CD4-positive, CD25-positive, alpha-beta regulatory T cell (primary cell): ENCODE measurements at regions not wholly inside any gene's neighbourhood (a gene's known extent, or its start where the extent isn't known, plus 50 kb on each side); places are given as distances from the start of the nearest gene placed in this dataset.

Experiments
- ATAC-seq, 2 donors: fragments of 150-1000 bp; cut with Tn5 transposase; one replicate each; pipeline ENCODE4 v1.10.0; 2021; ENCODE audit warnings: low read depth in 2 of 2, moderate number of reproducible peaks in 2 of 2, moderate library complexity in 1 of 2
- DNase-seq, 3 donors: peaks; one replicate each; pipeline versions ENCODE4 v3.0.0 to v3.0.0-alpha.2; 2012 to 2022; ENCODE audit warnings: mixed read lengths in 1 of 3
- H3K27ac ChIP-seq: one replicate; pipeline ENCODE4 v1.7.0; 2013; ENCODE audit warnings: mild to moderate bottlenecking, low read length; ENCODE audit not compliant: insufficient read depth, poor library complexity, severe bottlenecking
- H3K27me3 ChIP-seq: one replicate; pipeline ENCODE4 v1.7.0; 2013; ENCODE audit warnings: low read length; ENCODE audit not compliant: control insufficient read depth, insufficient read depth
- H3K36me3 ChIP-seq: one replicate; pipeline ENCODE4 v1.7.0; 2013; ENCODE audit warnings: mild to moderate bottlenecking, low read length, moderate library complexity; ENCODE audit not compliant: control insufficient read depth, insufficient read depth
- H3K4me1 ChIP-seq: 2 replicates; pipeline ENCODE4 v1.7.0; 2013; ENCODE audit warnings: mild to moderate bottlenecking, low read length; ENCODE audit not compliant: insufficient read depth, control insufficient read depth, poor library complexity, severe bottlenecking
- H3K4me3 ChIP-seq: one replicate; pipeline ENCODE4 v1.7.0; 2013; ENCODE audit warnings: low read depth, mild to moderate bottlenecking, low read length, moderate library complexity
- H3K9me3 ChIP-seq, 2 experiments: 1 replicate in 1 of 2; 2 replicates in 1 of 2; pipeline ENCODE4 v1.7.0; 2013; ENCODE audit warnings: low read length in 2 of 2, mild to moderate bottlenecking in 1 of 2, moderate library complexity in 1 of 2; ENCODE audit not compliant: control insufficient read depth in 2 of 2
- H3K27ac Mint-ChIP-seq, 3 donors: one replicate each; pipeline ENCODE4 v1.8.0; 2020 to 2022; ENCODE audit warnings: mild to moderate bottlenecking in 3 of 3, mixed read lengths in 3 of 3, moderate library complexity in 2 of 3
- H3K27me3 Mint-ChIP-seq: one replicate; pipeline ENCODE4 v1.8.0; 2022; ENCODE audit warnings: mild to moderate bottlenecking, mixed read lengths
- H3K36me3 Mint-ChIP-seq: one replicate; pipeline ENCODE4 v1.8.0; 2020; ENCODE audit warnings: mixed read lengths
- H3K4me1 Mint-ChIP-seq, 4 donors: one replicate each; pipeline ENCODE4 v1.8.0; 2020 to 2022; ENCODE audit warnings: mixed read lengths in 4 of 4, mild to moderate bottlenecking in 1 of 4
- H3K4me3 Mint-ChIP-seq, 4 donors: one replicate each; pipeline ENCODE4 v1.8.0; 2020 to 2022; ENCODE audit warnings: mild to moderate bottlenecking in 4 of 4, mixed read lengths in 4 of 4, moderate library complexity in 3 of 4
- H3K9me3 Mint-ChIP-seq, 7 donors: one replicate each; pipeline ENCODE4 v1.8.0; 2020 to 2022; ENCODE audit warnings: mixed read lengths in 7 of 7, mild to moderate bottlenecking in 3 of 7, moderate library complexity in 2 of 7

DNA sequence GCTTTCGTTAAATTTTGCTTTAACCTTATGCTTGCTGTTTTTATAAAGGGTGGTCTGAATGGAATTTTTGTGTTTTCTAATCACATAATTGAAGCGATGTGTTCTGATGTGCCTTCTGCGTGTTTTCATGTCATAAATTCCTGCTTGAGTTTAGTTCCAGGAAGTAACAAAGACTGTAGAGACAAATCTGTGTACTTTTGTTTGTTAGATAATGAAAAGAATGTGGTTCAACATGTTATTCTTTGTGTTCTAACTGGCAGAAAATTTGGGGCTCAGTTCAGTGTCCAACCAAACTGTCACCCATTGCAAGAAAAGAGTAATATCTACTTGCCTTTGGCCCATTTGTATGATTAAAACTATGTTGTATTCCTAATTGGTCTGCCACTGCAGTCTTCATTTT is 324.0 kb downstream of the DIPK2A start:
- no peak overlapping the region for H3K4me3 ChIP-seq
- Mint-ChIP-seq H3K9me3 (peaks cover 0 to 13% (median 2%) of the 10 kb centered on the region in 7 donors), H3K27me3 (no peaks in the 10 kb centered on the region), H3K36me3 (no peaks in the 10 kb centered on the region), H3K27ac (no peak overlapping the region), H3K4me3 (no peak overlapping the region), H3K4me1 (peaks cover 0 to 4% (median 1%) of the 10 kb centered on the region in 4 donors)
- no peaks in the 10 kb centered on the region for H3K4me1 ChIP-seq
- H3K27ac ChIP-seq: no peak overlapping the region
- H3K27me3 ChIP-seq: no peaks in the 10 kb centered on the region
- DNase-seq (no peak), ATAC-seq (no peak)
- H3K9me3 ChIP-seq: no peaks in the 10 kb centered on the region
- H3K36me3 ChIP-seq: no peaks in the 10 kb centered on the region

DNA sequence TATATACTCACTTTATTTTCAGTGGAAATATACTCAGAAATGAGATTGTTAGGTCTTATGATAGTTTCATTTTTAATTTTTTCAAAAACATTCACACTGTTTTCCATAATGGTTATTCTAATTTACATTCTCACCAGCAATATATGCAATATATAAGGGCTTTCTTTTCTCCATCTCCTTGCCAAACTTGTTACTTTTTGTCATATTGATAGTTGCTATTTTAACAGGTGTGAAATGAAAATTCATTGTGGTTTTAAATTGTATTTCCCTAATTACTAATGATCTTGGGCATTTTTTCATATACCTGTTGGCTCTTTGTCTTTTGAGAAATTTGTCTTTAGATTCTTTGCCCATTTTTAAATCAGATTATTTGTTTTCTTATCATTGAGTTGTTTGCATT is 325.2 kb downstream of the DIPK2A start:
- H3K9me3 ChIP-seq: no peaks in the 10 kb centered on the region
- no peak overlapping the region for H3K4me3 ChIP-seq
- Mint-ChIP-seq H3K9me3 (peaks cover 0 to 6% (median 3%) of the 10 kb centered on the region in 7 donors), H3K36me3 (no peaks in the 10 kb centered on the region), H3K27me3 (no peaks in the 10 kb centered on the region), H3K27ac (no peak overlapping the region), H3K4me3 (no peak overlapping the region), H3K4me1 (peaks cover 0 to 4% (median 3%) of the 10 kb centered on the region in 4 donors)
- no peaks in the 10 kb centered on the region for H3K4me1 ChIP-seq
- no peaks in the 10 kb centered on the region for H3K27me3 ChIP-seq
- no peak overlapping the region for H3K27ac ChIP-seq
- DNase-seq (no peak), ATAC-seq (no peak)
- H3K36me3 ChIP-seq: no peaks in the 10 kb centered on the region

GRCh38 chr3:144301863-144302262 is 330.2 kb downstream of the DIPK2A start:
- DNase-seq: no peak
- H3K4me1 Mint-ChIP-seq: peaks cover 0 to 4% (median 0%) of the 10 kb centered on the region in 4 donors
- H3K27me3 ChIP-seq: no peaks in the 10 kb centered on the region
- H3K4me3 Mint-ChIP-seq: no peak overlapping the region
- no peaks in the 10 kb centered on the region for H3K9me3 ChIP-seq
- no peak overlapping the region for H3K27ac Mint-ChIP-seq
- peaks cover 5 to 12% (median 9%) of the 10 kb centered on the region in 7 donors for H3K9me3 Mint-ChIP-seq
- no peak overlapping the region for H3K4me3 ChIP-seq
- no peaks in the 10 kb centered on the region for H3K36me3 Mint-ChIP-seq
- no peaks in the 10 kb centered on the region for H3K27me3 Mint-ChIP-seq
- ATAC-seq: no peak
- no peaks in the 10 kb centered on the region for H3K36me3 ChIP-seq
- no peak overlapping the region for H3K27ac ChIP-seq
- H3K4me1 ChIP-seq: no peaks in the 10 kb centered on the region

GRCh38 chr3:144307951-144308350 is 336.3 kb downstream of the DIPK2A start:
- Histone ChIP-seq H3K27ac (no peak overlapping the region), H3K27me3 (no peaks in the 10 kb centered on the region), H3K36me3 (no peaks in the 10 kb centered on the region), H3K4me1 (no peaks in the 10 kb centered on the region), H3K9me3 (no peaks in the 10 kb centered on the region), H3K4me3 (no peak overlapping the region)
- H3K4me3 Mint-ChIP-seq: no peak overlapping the region
- no peak for DNase-seq
- no peak for ATAC-seq
- H3K27ac Mint-ChIP-seq: no peak overlapping the region
- H3K36me3 Mint-ChIP-seq: no peaks in the 10 kb centered on the region
- H3K4me1 Mint-ChIP-seq: no peaks in the 10 kb centered on the region
- H3K27me3 Mint-ChIP-seq: peaks cover 5% of the 10 kb centered on the region
- peaks cover 3 to 16% (median 9%) of the 10 kb centered on the region in 7 donors for H3K9me3 Mint-ChIP-seq

- H3K27me3 Mint-ChIP-seq: peaks cover 5% of the 10 kb centered on the region
- Histone ChIP-seq H3K27ac (no peak overlapping the region), H3K27me3 (no peaks in the 10 kb centered on the region), H3K9me3 (no peaks in the 10 kb centered on the region), H3K36me3 (no peaks in the 10 kb centered on the region), H3K4me1 (no peaks in the 10 kb centered on the region), H3K4me3 (no peak overlapping the region)
- H3K4me1 Mint-ChIP-seq: no peaks in the 10 kb centered on the region
- ATAC-seq: no peak
- DNase-seq: no peak
- H3K36me3 Mint-ChIP-seq: no peaks in the 10 kb centered on the region
- H3K4me3 Mint-ChIP-seq: no peak overlapping the region
- no peak overlapping the region for H3K27ac Mint-ChIP-seq
- H3K9me3 Mint-ChIP-seq: peaks cover 3 to 16% (median 8%) of the 10 kb centered on the region in 7 donors
Measured at GRCh38 chr3:144308396-144308795, 336.8 kb downstream of the DIPK2A start.

DNA sequence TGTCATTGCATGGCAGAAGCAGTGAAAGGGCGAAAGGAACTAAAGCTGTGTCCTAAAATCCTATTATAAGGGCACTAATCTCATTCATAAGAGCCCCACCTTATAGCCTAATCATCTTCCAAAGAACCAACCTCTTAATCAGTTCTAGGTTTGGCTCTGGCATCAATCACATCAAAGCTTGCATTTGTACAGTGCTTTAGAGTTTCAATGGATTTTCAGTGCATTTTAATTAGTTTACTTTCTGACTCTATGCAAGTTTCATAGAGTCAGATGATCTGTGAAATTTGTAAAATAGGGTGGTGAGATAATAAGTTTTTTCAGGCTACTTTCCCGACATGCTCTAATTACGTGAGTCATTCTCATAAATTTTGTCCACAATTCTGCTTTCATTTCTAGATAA is 341.1 kb downstream of the DIPK2A start:
- Mint-ChIP-seq H3K27ac (no peak overlapping the region), H3K27me3 (peaks cover 5% of the 10 kb centered on the region), H3K4me1 (no peaks in the 10 kb centered on the region), H3K4me3 (no peak overlapping the region), H3K9me3 (peaks cover 0 to 12% (median 6%) of the 10 kb centered on the region in 7 donors), H3K36me3 (no peaks in the 10 kb centered on the region)
- DNase-seq: no peak
- Histone ChIP-seq H3K36me3 (no peaks in the 10 kb centered on the region), H3K4me1 (no peaks in the 10 kb centered on the region), H3K9me3 (no peaks in the 10 kb centered on the region), H3K27ac (no peak overlapping the region), H3K27me3 (no peaks in the 10 kb centered on the region), H3K4me3 (no peak overlapping the region)
- ATAC-seq: no peak

DNA sequence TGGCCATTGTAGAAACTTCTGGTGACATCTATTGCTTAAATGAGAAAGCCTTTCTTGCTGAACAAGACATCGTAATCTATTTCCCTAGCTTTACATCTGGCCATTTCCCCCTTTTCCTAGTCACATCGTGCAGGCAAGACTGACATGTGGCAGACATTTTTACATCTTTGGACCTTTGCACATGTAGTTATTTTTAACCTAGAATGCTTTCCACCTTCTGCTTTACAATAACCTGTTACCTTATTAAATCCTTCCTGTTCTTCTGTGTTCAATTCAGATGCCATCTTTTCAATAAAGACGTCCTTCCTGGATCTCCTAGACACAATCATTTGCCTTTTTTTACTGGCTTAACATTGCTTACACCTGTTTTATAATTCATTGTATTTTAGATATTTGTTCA is 343.3 kb downstream of the DIPK2A start:
- ATAC-seq (no peak), DNase-seq (no peak)
- Histone ChIP-seq H3K27me3 (no peaks in the 10 kb centered on the region), H3K9me3 (no peaks in the 10 kb centered on the region), H3K4me1 (no peaks in the 10 kb centered on the region), H3K36me3 (no peaks in the 10 kb centered on the region), H3K27ac (no peak overlapping the region), H3K4me3 (no peak overlapping the region)
- no peaks in the 10 kb centered on the region for H3K4me1 Mint-ChIP-seq
- H3K27ac Mint-ChIP-seq: no peak overlapping the region
- no peaks in the 10 kb centered on the region for H3K27me3 Mint-ChIP-seq
- H3K36me3 Mint-ChIP-seq: no peaks in the 10 kb centered on the region
- H3K4me3 Mint-ChIP-seq: no peak overlapping the region
- H3K9me3 Mint-ChIP-seq: peaks cover 0 to 12% (median 3%) of the 10 kb centered on the region in 7 donors

DNA sequence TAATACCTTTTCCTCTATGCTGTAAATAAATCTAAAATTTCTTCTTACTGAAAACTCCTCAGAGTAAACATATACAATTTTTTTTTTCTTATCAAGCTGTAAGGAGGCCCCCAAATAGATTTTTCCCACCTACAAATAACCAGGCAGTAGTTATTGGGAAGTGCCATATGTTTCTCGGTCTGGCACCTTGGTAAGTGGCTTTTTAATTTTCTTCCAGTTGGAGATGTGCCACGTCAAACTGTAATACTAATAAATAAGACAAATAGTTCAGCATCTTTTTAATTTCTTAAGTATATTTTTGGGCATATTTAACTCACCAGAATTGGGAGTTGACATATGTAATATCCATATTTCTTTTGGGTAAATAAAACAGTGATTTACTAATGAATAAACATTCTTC is 346.3 kb downstream of the DIPK2A start:
- no peak for DNase-seq
- H3K27ac Mint-ChIP-seq: no peak overlapping the region

More for the DNA sequence above, 346.3 kb downstream of the DIPK2A start:
- peaks cover 0 to 6% (median 0%) of the 10 kb centered on the region in 7 donors for H3K9me3 Mint-ChIP-seq
- no peaks in the 10 kb centered on the region for H3K4me1 Mint-ChIP-seq
- H3K9me3 ChIP-seq: no peaks in the 10 kb centered on the region
- H3K4me3 ChIP-seq: no peak overlapping the region
- no peak overlapping the region for H3K4me3 Mint-ChIP-seq
- no peaks in the 10 kb centered on the region for H3K36me3 Mint-ChIP-seq
- H3K36me3 ChIP-seq: no peaks in the 10 kb centered on the region
- H3K27me3 Mint-ChIP-seq: no peaks in the 10 kb centered on the region
- H3K4me1 ChIP-seq: no peaks in the 10 kb centered on the region
- no peak for ATAC-seq
- H3K27ac ChIP-seq: no peak overlapping the region
- H3K27me3 ChIP-seq: no peaks in the 10 kb centered on the region
